K562 (cell line): ENCODE measurements at regions not wholly inside any gene's neighbourhood (a gene's known extent, or its start where the extent isn't known, plus 50 kb on each side); places are given as distances from the start of the nearest gene placed in this dataset.

Experiments used
- ATAC-seq: fragments of 200-7000 bp; cut with Tn5 transposase; 3 replicates; pipeline ENCODE4 v1.9.1; 2020; ENCODE audit warnings: moderate library complexity
- BruUV-seq: library from RNA; stranded (reverse); fragments of 400-500 nt; replicated peaks from 2 replicates; lab custom pipeline; 2021; lab: Mats Ljungman, UMichigan
- CTCF ChIA-PET: fragments of 300-600 bp; formaldehyde crosslinking; extraction: SDS; loops from one replicate; lab custom pipeline; 2021; ENCODE audit warnings: low intra/inter-chr PET ratio; lab: Yijun Ruan, JAX
- POLR2A ChIA-PET: fragments of 300-600, 350-650 bp; sonication (Branson Sonifier 250); formaldehyde crosslinking; extraction: SDS; loops from one replicate; lab custom pipeline; 2021; ENCODE audit warnings: antibody characterized with exemption, inconsistent platforms; lab: Yijun Ruan, JAX
- DNase-seq, 4 experiments: peaks; one replicate each; pipeline versions ENCODE4 v3.0.0 to v3.0.0-alpha.2; 2011 to 2018; ENCODE audit warnings: low spot score in 3 of 4, mixed read lengths in 3 of 4; ENCODE audit errors: extremely low read depth in 1 of 4
- FAIRE-seq: peaks from 2 replicates; lab custom pipeline; 2011; peaks lifted over from hg19 to GRCh38; lab: Jason Lieb, UNC
- H2AFZ ChIP-seq: 2 replicates; pipeline ENCODE4 v1.6.0; 2011; ENCODE audit warnings: low read depth, low read length, control low read depth, inconsistent platforms
- H3K27ac ChIP-seq: fragments of 200-600 bp; 3 replicates; pipeline ENCODE4 v1.8.0; 2011; ENCODE audit warnings: low read depth, mild to moderate bottlenecking, control low read depth, inconsistent platforms, low read length, moderate library complexity, mixed read lengths; ENCODE audit errors: extremely low read depth
- H3K27me3 ChIP-seq, 2 experiments: fragments of 300-600 bp in 1 of 2; 2 replicates in 1 of 2; 3 replicates in 1 of 2; pipeline versions ENCODE4 v1.6.0 to v1.8.0; 2011; ENCODE audit warnings: inconsistent platforms in 2 of 2, low read length in 2 of 2, mild to moderate bottlenecking in 1 of 2, mixed read lengths in 1 of 2, moderate library complexity in 1 of 2; ENCODE audit not compliant: control insufficient read depth in 2 of 2, insufficient read depth in 2 of 2
- H3K36me3 ChIP-seq: fragments of 300-600 bp; 3 replicates; pipeline ENCODE4 v1.8.0; 2011; ENCODE audit warnings: mild to moderate bottlenecking, low read length, inconsistent platforms; ENCODE audit not compliant: control insufficient read depth, insufficient read depth
- H3K4me1 ChIP-seq, 2 experiments: fragments of 200-600 bp in 1 of 2; replicated peaks in 1 of 2; 2 replicates in 1 of 2; 3 replicates in 1 of 2; pipeline versions ENCODE4 v1.5.1 to v1.8.0; 2011; ENCODE audit warnings: inconsistent platforms in 2 of 2, low read length in 2 of 2, mild to moderate bottlenecking in 1 of 2, mixed read lengths in 1 of 2, moderate library complexity in 1 of 2; ENCODE audit not compliant: control insufficient read depth in 2 of 2, insufficient read depth in 2 of 2
- H3K4me2 ChIP-seq: 2 replicates; pipeline ENCODE4 v1.6.1; 2011; ENCODE audit warnings: low read length, control low read depth, inconsistent platforms, mixed read lengths; ENCODE audit not compliant: insufficient read depth
- H3K4me3 ChIP-seq: fragments of 200-600 bp; sonication (generic), shearing (Covaris generic); 2 replicates; pipeline ENCODE4 v1.5.1; 2016; ENCODE audit warnings: control low read depth, inconsistent platforms
- H3K79me2 ChIP-seq: fragments of 200-600 bp; 3 replicates; pipeline ENCODE4 v1.8.0; 2011; ENCODE audit warnings: low read length, inconsistent platforms; ENCODE audit not compliant: control insufficient read depth, insufficient read depth
- H3K9ac ChIP-seq, 2 experiments: 2 replicates each; pipeline versions ENCODE4 v1.6.0 to v1.6.1; 2011; ENCODE audit warnings: low read depth in 2 of 2, low read length in 2 of 2, control low read depth in 1 of 2, inconsistent platforms in 1 of 2, mild to moderate bottlenecking in 1 of 2, mixed read lengths in 1 of 2; ENCODE audit not compliant: insufficient read depth in 1 of 2
- H3K9me1 ChIP-seq: one replicate; pipeline ENCODE4 v1.6.0; 2011; ENCODE audit warnings: inconsistent platforms, mild to moderate bottlenecking, low read length, moderate library complexity; ENCODE audit not compliant: control insufficient read depth, insufficient read depth
- H3K9me3 ChIP-seq: replicated peaks from 2 replicates; pipeline ENCODE4 v1.5.1; 2011; ENCODE audit warnings: low read depth, low read length, inconsistent platforms; ENCODE audit not compliant: control insufficient read depth, insufficient read depth
- H4K20me1 ChIP-seq: replicated peaks from 2 replicates; pipeline ENCODE4 v1.6.1; 2011; ENCODE audit warnings: low read length, inconsistent platforms, mixed read lengths; ENCODE audit not compliant: control insufficient read depth, insufficient read depth
- FOXM1 ChIP-seq, 2 experiments: fragments of 450-650 bp in 1 of 2; sonication (generic) in 1 of 2; formaldehyde crosslinking in 1 of 2; IDR thresholded peaks; 2 replicates each; pipeline versions ENCODE4 v1.6.1 to v1.9.0; 2017 to 2022; ENCODE audit warnings: low read depth in 2 of 2, mild to moderate bottlenecking in 2 of 2, missing genetic modification reagents in 1 of 2, moderate library complexity in 1 of 2
- IRF9 ChIP-seq: fragments of 450-650 bp; IDR thresholded peaks from 2 replicates; pipeline ENCODE4 v1.6.1; 2016; ENCODE audit warnings: missing biosample characterization, missing genetic modification characterization
- PRPF4 ChIP-seq: fragments of 200-400 bp; formaldehyde crosslinking; IDR thresholded peaks from one replicate; pipeline ENCODE4 v1.6.1; 2017; ENCODE audit warnings: low read length, low read depth, mild to moderate bottlenecking; ENCODE audit not compliant: insufficient read depth, poor library complexity, severe bottlenecking
- PTBP1 ChIP-seq: fragments of 200-400 bp; formaldehyde crosslinking; IDR thresholded peaks from 2 replicates; pipeline ENCODE4 v1.6.1; 2017; ENCODE audit warnings: low read depth, low read length
- PTRF ChIP-seq: fragments of 450-650 bp; IDR thresholded peaks from 2 replicates; pipeline ENCODE4 v1.6.1; 2016; ENCODE audit warnings: mild to moderate bottlenecking, missing genetic modification characterization, missing compliant biosample characterization
- SMARCA5 ChIP-seq: fragments of 450-650 bp; IDR thresholded peaks from 2 replicates; pipeline ENCODE4 v1.6.1; 2016
- ZC3H4 ChIP-seq: sonication (generic); formaldehyde crosslinking; IDR thresholded peaks from 2 replicates; pipeline ENCODE4 v1.9.0; 2021; ENCODE audit warnings: missing genetic modification reagents, borderline replicate concordance
- ZKSCAN8 ChIP-seq: fragments of 200-800 bp; sonication (Bioruptor generic); IDR thresholded peaks from 2 replicates; pipeline ENCODE4 v1.6.1; 2016; ENCODE audit warnings: missing genetic modification characterization, missing compliant biosample characterization
- ZNF12 ChIP-seq: sonication (generic); formaldehyde crosslinking; IDR thresholded peaks from 2 replicates; pipeline ENCODE4 v1.4.0; 2020; ENCODE audit warnings: mild to moderate bottlenecking, missing genetic modification reagents
- ZNF3 ChIP-seq: fragments of 250-450 bp; sonication (Bioruptor Pico); IDR thresholded peaks from 2 replicates; pipeline ENCODE4 v1.5.0; 2021; ENCODE audit warnings: mild to moderate bottlenecking, moderate library complexity
- ZNF316 ChIP-seq: fragments of 450-650 bp; IDR thresholded peaks from 2 replicates; pipeline ENCODE4 v1.6.1; 2016
- ZNF354B ChIP-seq: fragments of 250-450 bp; sonication (Bioruptor Pico); IDR thresholded peaks from 2 replicates; pipeline ENCODE4 v1.4.0; 2020
- WGBS: fragments of 100-300 bp; shearing (Covaris generic); methylation state at CpG from one replicate; pipeline ENCODE4 v1.1.6; 2016; ENCODE audit warnings: low coverage, mixed read lengths; ENCODE audit not compliant: insufficient coverage; ENCODE audit errors: missing lambda C conversion rate; 5-methylcytosine and 5-hydroxymethylcytosine counted together
- in situ Hi-C: fragments of 300-500 bp; cut with MboI; formaldehyde crosslinking; loops from 4 replicates; pipeline ENCODE4 v1.15.0; 2018; ENCODE audit warnings: inconsistent platforms, mixed read lengths
- intact Hi-C: fragments of 100-400 bp; cut with micrococcal nuclease; formaldehyde crosslinking; loops from 2 replicates; pipeline ENCODE4 v1.14.2; 2022

- no peaks in the 10 kb centered on the region for H3K36me3 ChIP-seq
- ChIA-PET CTCF (interaction anchor here (0.5 kb wide), 1 partner anchor 1747 kb away, joined by 4 read pairs; no protein-coding TSS in a partner anchor), POLR2A (no interaction called here)
- no peaks in the 10 kb centered on the region for H3K79me2 ChIP-seq
- no peaks in the 10 kb centered on the region for H4K20me1 ChIP-seq
- 3% methylated on average over 2 of the region's 2 CpGs for WGBS
- no peaks in the 10 kb centered on the region for H3K9me1 ChIP-seq
- no peak overlapping the region for H3K4me2 ChIP-seq
- no peaks in the 10 kb centered on the region for H3K9me3 ChIP-seq
- no peaks in the 10 kb centered on the region for H3K4me1 ChIP-seq
- no peak for ATAC-seq
- no peak for DNase-seq
- no peak overlapping the region for H3K27ac ChIP-seq
- no peak for FAIRE-seq
- no peak overlapping the region for H2AFZ ChIP-seq
- no peak for TF ChIP-seq ZNF3 (CRISPR knock-in tag)
- no peak for TF ChIP-seq PRPF4
- no peak for TF ChIP-seq ZNF12
- no peak for TF ChIP-seq ZC3H4
- TF ChIP-seq PTRF (tag) = no peak
- TF ChIP-seq SMARCA5 = no peak
- TF ChIP-seq PTBP1 = no peak
- no peak for TF ChIP-seq ZNF316
- intact Hi-C loops = no loop called here
- in situ Hi-C loops = no loop called here
- no peak overlapping the region for H3K4me3 ChIP-seq
- no TSS peak for BruUV-seq
- H3K9ac ChIP-seq = no peak overlapping the region
- H3K27me3 ChIP-seq = no peaks in the 10 kb centered on the region; a peak in 1 of 5 replicates
Measured at GRCh38 chrX:120763269-120763668, 112.4 kb downstream of the CT47B1 start.

- TF ChIP-seq ZNF354B (CRISPR knock-in tag) (no peak), FOXM1 (IDR thresholded peaks at IDR 0.05; ENCODE audit: low read depth) (no peak), FOXM1 (CRISPR knock-in tag; IDR thresholded peaks at IDR 0.05; ENCODE audit: low read depth) (no peak), IRF9 (no peak), ZKSCAN8 (CRISPR knock-in tag) (no peak)
- no peak overlapping the region for H3K27ac ChIP-seq
- in situ Hi-C loops = no loop called here
- no peak for DNase-seq
- H3K9me3 ChIP-seq = no peaks in the 10 kb centered on the region
- no peaks in the 10 kb centered on the region for H3K79me2 ChIP-seq
- H2AFZ ChIP-seq = no peak overlapping the region
- no peaks in the 10 kb centered on the region; a peak in 1 of 5 replicates for H3K27me3 ChIP-seq
- no peaks in the 10 kb centered on the region for H3K36me3 ChIP-seq
- BruUV-seq = no TSS peak
- POLR2A ChIA-PET = interaction anchor here (0.5 kb wide), 1 partner anchor 16 kb away, joined by 3 read pairs; no protein-coding TSS in a partner anchor
- WGBS = 0% methylated on average over 4 of the region's 4 CpGs
- H3K4me2 ChIP-seq = no peak overlapping the region
- no peak for FAIRE-seq
- ATAC-seq = no peak
- CTCF ChIA-PET = no interaction called here
- H3K9me1 ChIP-seq = no peaks in the 10 kb centered on the region
- H4K20me1 ChIP-seq = no peaks in the 10 kb centered on the region
- H3K4me3 ChIP-seq = no peak overlapping the region
- H3K9ac ChIP-seq = no peak overlapping the region
- H3K4me1 ChIP-seq = no peaks in the 10 kb centered on the region
- intact Hi-C loops = no loop called here
Measured at GRCh38 chrX:120761810-120762209, 113.9 kb downstream of the CT47B1 start.
